Right renal pelvis (tissue), 4 donors: ENCODE measurements at regions not wholly inside any gene's neighbourhood (a gene's known extent, or its start where the extent isn't known, plus 50 kb on each side); places are given as distances from the start of the nearest gene placed in this dataset.
"Not testable (repeated sequence)": the region's sequence is repeated elsewhere in the genome, so short reads cannot be mapped to it uniquely, and the experiment has no call there.

Experiments
- DNase-seq, 4 donors: peaks; one replicate each; pipeline ENCODE4 v3.0.0-alpha.2; 2013; ENCODE audit warnings: low read depth in 4 of 4, low spot score in 3 of 4, missing footprints in 1 of 4

DNA sequence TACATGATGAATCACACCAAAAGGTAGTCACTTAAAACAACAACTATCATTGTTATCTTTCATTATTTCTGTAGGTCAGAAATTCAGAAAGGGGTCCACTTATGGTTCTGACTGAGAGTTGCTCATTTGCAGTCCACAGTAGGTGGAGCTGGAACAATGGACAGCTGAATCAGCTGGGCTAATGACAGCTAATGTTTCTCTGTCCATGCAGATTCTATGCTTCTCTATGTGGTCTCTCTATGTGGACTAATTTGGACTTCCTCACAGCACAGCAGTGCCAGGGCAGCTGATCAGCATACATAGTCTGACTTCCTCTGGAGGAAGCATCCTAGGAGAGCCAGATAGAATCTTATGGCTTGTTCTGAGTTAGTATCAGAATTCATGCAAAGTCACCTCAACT is 131.7 kb upstream of the INTU start:
- no peak for DNase-seq

DNA sequence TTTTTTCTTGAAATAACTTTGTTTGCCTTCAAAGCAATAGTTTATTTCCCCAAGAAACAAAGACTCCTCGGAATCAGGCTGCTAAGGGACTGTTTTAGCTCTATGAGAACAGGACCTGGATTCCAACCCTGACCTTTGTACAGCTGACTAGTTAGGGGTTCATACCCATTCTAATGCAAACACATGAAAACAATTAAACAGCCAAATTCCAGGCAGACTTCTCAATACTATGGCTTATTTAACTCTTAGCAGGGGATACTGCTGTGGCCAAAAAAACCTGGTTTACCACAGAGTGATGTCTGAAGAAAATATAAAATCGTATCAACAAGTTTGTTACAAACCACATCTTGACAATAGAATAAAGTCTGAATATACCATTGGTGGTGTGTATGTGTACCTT is 129.6 kb upstream of the INTU start:
- no peak for DNase-seq

DNA sequence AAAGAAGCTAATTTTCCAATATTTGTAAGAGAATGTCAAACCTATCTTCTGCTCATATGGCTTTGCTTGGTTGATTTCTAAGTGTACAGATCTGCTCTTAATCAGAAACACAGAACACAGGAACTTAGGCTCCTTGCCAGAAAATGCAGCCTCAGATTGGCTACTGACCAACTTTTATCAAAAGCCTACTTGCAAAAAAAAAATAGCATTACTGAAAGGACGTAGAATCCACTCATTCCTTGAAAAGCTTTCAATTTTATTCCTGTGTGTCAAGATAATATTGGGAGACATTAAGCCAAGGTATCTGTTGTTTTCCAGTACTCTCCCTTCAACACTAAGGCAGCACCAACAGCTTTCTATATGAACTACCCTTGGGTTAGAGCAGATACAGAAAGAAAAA is 127.6 kb upstream of the INTU start:
- peak; percentile 27 to 39 (median 28) for DNase-seq

DNA sequence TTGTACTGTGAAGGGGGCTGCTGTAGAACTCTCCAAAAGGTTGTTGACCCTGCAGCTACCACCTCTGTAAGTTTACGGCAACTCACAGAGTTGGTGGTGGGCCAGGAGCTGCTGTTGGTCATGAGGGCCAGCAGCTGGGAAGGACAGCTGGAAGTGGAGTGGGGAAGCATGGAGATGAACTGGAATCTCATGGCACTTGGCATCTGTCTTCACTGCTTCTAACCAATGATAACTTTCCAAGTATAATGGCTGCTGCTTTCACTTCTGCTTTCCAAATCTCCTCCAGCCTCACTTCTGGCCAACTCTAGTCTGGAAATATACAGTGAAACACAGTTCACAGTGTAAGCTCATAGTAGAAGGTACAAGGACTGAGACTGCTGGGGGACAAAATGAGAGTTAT is 126.5 kb upstream of the INTU start:
- DNase-seq, result no peak

DNA sequence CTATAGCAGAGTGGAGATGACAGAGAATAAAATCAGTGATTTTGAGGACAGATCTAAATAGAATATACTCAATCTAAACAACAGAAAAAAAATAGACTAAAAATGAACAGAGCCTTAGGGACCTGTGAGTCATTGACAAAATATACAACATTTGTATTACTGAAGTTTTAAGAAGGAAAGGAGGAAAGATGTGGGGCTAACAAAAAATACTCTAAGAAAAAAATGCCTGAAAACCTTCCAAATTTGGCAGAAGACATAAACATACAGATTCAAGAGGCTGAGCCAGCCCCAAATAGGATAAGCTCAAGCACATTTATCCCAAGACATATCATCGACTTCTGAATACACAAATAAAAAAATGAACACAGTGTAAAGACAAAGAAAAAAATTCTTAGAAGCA is 123.6 kb upstream of the INTU start:
- no peak for DNase-seq

DNA sequence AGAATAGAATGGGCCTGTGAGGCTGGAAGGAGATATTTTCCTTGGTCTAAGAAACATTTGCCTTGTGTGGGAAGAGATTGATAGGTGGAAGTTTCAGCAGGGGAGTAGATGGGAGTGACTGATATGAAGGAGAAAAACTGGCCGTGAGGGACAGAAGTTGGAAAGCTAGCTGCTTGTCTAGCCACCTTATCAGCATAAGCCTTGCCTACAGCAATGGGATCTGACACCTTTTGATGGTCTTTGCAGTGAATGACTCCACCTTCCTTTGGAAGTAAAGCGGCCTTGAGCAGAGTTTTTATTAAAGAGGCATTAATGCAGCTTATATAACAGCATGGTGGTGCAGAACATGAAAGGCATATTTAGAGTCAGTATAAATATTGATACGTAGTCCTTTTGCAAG is 120.1 kb upstream of the INTU start:
- not testable (repeated sequence) for DNase-seq

DNA sequence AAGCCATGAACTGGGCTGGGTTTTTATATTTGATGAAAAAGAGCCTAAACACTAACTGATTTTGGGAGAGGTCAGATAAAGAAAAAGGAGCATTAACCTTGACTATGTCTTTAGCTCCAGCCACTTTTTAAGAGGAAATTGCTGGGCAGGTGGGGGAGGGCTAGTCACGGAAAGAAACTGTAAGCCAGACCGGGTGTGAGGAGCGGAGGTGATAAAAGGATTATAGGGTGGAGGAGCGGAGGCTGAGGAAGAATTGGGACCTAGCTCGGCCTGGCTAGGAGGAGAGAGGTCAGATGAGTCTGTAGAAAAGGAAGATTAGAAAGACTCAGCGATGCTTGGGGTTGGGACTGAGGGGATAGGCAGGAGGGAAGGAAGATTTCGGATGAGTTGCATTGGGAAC is 117.5 kb upstream of the INTU start:
- DNase-seq, result not testable (repeated sequence)

DNA sequence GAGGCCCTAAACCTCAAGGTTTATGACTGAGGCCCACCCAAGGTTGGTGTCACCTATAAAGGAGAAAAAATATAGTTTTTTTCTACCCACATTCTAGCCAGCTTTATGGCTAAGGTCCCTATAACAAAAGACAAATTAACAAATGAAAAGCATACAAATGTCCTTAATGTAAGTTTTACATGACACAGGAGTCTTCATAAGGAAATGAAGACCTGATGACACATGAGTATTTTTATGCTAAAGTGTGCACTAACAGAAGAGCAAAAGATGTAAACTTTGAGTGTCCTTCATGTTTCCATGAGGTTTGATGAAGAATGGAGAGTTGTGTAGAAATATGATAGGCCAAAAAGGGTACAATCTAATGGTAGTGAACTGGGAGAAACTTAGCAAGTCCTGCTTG is 114.7 kb upstream of the INTU start:
- no peak for DNase-seq

DNA sequence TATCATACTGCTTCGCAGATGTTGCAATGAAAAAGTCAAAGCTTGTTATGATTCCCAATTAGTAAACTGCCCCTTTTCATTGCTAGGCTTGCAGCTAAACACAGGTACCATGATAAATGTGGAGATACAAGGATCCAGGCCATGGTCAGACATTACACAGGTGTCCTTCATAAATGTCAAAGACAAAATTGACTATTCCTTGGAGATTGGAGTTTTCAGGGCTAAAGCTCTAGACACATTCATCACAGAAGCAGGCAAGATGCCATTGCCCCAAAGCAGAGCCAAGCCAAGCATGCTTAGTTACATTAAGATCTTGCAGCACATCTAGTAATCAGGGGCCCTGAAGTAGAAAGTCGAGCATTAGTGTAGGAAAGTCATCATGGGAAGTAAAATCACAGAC is 111.3 kb upstream of the INTU start:
- no peak for DNase-seq

DNA sequence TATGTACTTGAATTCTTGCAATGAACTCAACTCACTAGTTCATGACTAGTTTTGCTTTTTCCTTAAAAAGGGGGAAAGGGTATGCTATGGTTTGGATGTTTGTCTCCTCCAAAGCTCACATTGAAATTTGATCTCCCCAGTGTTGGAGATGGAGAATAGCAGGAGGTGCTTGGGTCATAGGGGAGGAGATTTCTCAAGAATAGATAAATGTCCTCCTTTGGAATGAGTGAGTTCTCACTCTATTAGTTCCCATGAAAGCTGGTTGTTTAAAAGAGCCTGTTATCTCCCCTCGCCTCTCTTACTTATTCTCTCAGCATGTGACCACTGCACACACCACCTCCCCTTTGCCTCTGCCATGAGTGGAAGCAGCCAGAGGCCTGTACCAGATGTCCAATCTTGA is 109.4 kb upstream of the INTU start:
- no peak for DNase-seq

DNA sequence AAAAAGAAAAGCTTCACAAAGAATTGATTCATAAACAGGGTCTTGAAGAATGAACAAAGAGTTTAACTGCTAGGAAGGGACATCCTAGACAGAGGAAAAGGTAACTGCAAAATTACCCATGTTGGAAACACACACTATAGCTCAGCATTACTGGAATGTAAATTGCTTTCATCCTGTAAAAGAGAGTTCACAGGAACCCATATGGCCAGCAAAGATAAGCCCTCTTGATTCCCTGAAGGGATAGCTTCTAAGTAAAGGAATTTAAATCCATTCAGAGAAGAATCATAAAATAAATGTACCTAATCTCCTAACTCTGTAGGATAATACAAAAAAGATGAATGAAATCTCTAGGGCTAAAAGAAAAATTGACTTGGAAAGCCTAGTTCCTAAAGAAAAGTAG is 107.1 kb upstream of the INTU start:
- no peak for DNase-seq

DNA sequence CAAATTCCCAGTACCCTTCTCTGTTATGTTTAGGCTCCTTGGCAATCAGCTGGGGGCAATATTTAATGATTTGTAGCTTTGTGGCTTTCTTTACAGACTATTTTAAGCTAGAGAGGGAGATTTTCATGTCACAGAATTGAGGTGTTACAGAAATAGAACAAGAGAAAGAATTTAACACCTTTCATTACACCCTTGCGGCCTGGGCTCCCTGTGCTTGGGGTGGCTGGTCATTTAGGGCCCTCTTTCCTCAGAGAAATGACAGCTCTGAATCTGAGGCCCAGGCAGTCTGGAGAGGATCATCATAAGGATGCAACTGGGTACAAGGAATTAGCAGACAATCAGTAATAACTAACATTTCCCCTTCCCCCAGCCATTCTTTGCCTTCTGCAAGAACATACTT is 104.5 kb upstream of the INTU start:
- no peak for DNase-seq

DNA sequence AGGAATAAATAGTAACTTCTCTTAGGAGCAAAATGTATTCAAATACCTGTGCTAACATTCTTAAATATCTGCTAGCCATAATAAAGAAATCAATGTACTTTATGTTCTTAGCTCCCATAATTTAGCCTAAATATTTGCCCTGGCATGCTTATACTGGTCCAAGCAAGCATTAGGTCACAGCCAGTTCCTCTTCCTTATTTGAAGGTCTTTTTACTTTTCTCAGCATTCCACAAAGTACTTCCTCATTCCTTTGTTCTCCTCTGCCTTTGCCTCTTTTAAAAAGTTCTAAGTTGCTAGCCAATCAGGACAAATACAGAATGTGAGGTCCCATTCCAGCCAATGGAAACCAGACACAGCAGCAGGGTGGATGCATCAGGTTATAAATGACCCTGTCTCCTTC is 102.9 kb upstream of the INTU start:
- DNase-seq, result not testable (repeated sequence)

DNA sequence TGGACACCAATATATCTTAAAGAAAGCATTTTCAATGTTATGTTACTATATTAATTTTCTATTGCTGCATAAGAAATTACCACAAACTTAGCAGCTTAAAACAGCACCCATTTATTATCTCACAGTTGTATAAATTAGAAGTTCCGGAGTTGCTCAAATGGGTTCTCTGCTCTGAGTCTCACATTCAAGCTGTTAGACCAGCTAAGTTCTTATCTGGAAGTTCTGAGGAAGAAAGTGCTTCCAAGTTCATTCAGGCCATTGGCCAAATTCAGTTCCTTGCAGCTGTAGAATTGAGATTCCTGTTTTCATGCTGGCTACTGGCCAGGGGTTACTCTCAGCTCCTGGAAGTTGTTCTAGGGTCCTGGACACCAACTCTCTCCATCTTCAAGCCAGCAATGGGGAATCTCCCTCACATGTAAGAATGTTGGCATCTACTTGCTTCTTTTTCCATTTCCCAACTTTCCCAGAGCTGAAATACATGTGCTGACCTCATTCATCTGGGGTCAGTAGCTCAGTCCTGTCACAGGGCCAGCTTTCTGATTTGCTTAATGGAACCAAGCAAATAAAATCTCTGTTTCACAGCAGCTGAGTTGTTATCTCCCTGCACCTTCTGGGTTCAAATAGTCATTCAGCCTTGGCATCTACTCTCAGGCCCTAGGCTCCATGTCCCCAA is 99.6 kb upstream of the INTU start:
- DNase-seq, result peak in 3 of 4 donors; percentile 12 to 22 (median 20)

DNA sequence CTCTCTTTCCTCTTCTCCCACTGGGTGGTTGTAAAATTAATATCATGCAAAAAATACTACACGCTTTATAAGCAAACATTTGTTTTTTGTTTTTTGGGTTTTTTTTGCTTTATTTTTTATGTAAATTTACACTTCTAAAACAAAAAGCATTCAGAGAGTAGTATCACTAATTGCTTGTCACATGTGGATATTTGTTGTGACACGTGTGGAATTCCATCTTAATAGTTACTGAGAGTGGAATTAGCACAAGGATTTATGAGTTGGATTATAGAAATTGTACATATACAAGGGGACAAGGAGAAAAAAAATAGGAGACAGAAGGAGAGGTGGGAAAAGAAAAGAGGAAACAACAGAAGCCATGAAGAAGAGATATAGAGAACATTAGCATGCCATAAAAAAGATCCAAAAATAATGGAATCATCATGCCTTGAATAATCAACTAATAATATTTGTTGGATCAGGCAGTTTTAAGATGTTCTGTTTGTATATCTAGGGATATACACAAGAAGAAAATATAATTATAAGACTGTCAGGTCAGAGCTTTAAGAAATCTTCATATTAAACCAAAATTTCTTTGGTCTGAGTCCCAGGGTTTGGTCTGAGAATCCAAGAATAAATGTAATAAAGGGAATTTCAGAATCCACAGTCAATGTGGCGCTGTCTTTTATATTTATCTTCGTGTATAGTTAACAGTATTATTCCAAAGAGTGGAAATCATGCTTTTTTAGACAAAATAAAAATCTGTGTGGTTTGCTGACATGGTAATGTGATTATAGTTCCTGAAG is 98.5 kb upstream of the INTU start:
- DNase-seq, result no peak

DNA sequence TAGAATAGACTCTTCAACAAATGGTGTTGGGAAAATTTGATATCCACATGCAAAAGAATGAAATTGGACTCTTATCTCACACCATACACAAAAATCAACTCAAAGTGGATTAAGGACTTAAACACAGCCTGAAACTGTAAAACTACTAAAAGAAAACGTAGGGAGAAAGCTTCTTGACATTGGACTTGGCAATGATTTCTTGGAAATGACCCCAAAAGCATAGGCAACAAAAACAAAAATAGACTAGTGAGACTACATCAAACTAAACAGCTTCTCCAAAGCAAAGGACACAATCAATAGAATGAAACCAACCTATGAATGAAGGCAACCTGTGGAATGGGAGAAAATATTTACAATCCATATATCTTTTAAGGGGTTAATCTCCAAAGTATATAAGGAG is 94.7 kb upstream of the INTU start:
- DNase-seq, result no peak

DNA sequence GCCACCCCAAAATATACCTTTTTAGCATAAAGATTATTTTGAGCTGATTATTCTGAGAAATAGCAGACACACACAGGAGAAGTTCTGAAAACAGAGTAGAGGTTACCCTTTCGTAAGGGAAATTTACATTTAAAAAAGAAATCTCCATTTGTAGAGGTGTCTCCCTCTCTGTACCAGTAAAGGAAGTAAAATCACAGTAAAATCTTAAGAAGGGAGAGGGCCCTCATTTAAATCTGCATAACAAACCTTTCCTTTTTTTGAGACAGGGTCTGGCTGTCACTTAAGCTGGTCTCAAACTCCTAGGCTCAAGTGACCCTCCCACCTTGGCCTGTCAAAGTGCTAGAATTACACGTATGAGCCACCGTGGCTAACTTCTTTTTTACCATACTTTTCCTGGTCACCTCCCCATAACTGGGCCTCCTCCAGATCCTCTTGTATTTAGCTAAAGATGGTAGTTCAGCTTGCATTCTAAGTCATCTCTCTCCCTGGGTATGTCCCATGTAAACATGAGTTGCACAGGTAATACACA is 92.2 kb upstream of the INTU start:
- DNase-seq, result no peak

DNA sequence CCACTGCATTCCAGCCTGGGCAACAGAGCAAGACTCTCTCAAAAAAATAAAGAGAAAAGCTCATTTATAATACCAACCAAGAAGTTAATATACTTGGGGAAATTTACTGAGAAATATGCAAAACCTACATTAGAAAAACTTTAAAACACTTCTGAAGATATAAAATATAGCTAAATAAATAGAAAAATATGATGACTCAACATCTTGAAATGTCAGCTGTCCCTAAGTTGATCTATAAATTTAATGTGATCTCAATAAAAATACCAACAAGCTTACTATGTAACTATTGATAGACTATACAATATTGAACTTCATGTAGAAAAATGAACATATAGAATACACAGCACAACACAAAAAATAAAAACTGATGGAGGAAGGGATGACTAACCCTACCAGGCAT is 87.5 kb upstream of the INTU start:
- no peak for DNase-seq

DNA sequence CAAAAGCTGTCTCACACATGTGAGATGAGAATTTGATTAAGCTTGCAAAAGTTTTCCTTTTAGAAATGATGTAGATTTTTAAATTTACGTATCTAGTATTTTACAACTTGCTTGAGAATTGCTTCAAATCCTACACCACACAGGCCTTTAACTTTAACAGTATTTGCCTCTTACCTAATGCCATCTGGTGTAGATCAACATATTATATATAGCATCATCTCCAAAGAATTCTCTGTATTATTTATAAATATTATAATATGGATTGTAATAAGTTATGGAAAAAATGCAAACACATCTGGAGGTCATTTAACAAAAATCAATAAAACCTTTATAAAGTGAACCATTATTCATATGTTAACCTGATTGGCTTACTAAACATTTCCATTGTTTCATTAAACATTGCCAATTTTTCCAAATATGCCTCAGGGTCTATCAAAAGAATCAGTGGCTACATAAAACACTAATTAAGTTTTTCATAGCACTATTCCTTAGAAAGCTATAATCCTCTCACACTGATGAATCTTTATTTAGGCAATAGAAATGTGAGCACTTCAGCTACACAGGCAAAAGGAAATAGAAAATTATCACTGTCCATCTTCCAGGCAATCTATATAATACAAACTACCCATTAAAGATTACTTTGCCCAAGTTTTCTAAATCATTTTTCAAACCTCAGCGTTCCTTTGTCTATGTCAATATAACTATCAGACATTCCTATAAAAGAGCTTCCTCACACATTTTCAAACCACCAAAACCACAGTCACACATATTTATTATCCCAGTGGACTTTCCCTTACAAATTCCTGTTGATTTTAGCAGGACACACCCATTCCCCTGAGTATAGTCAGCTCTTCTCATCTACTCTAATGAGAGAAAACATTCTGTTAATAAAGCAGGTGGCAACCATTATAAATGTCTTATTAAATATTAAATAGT is 83.5 kb upstream of the INTU start:
- DNase-seq, result no peak

DNA sequence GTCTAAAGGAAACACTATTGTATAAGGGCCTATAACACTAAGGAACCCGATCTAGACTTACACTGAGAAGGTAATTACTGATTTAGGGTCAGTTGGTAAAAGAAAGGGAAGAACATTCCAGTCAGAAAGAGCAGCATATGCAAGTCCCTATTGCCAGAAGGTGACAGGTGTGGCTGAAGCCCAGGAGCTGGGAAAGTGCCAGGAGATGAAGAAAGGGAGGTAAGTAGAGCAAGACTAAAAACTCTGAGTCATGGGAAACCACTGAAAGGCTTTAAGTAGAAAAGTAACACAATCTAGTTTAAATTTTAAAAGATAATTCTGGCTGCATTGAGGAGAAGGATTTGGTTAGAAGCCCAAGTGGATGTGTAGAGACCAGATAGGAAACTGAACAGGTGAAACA is 77.7 kb upstream of the INTU start:
- no peak for DNase-seq

DNA sequence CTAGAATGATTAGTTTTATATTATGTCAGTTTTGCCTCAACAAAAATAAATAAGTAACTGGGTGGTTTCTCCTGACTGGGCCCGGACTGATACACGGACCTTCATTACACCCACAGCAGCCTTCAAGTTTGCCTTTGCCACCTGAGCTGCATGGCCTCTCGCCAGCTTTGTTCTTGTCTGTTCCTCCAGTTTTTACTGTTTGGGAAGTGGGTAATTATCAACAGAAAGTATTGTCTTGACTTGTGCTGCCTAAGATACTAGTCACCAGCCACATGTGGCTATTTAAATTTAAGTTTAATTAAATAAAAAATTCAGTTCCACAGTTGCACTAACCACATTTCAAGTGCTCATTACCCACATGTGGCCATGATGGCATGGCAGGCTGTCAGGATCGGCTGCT is 74.7 kb upstream of the INTU start:
- DNase-seq, result no peak
